Fibroblast of upper back skin (primary cell): ENCODE measurements at regions not wholly inside any gene's neighbourhood (a gene's known extent, or its start where the extent isn't known, plus 50 kb on each side); places are given as distances from the start of the nearest gene placed in this dataset.
A peak's percentile ranks its signal among the peaks of the same experiment; 100 is the strongest.
"Not testable (repeated sequence)": the region's sequence is repeated elsewhere in the genome, so short reads cannot be mapped to it uniquely, and the experiment has no call there.

Experiments
- DNase-seq: peaks from one replicate; pipeline ENCODE4 v3.0.0-alpha.2; 2013

GRCh38 chr12:90683871-90684270, 271.1 kb downstream of the CCER1 start:
- DNase-seq: no peak

- DNase-seq: peak; percentile 70
Measured at GRCh38 chr12:90682398-90682797, 272.6 kb downstream of the CCER1 start.

DNA sequence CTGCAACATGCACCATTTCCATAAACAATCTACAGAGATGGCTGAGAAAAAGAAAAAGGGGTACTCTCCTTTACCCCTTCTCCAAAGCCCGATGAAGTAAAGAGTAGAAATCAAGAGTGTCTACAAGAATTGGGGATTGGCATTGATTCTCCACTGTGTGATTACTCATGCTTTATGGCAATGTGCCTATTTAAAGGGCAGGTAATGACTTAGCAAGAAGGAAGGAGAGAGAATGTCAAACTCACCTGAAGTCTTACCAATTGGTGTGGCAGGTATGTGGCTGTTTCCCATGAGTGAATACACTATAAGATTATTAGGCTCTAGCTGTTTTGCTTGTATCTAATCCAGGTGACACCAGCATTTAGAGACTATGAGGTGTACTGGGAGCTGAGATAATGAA, 275.3 kb downstream of the CCER1 start:
- DNase-seq: no peak

DNA sequence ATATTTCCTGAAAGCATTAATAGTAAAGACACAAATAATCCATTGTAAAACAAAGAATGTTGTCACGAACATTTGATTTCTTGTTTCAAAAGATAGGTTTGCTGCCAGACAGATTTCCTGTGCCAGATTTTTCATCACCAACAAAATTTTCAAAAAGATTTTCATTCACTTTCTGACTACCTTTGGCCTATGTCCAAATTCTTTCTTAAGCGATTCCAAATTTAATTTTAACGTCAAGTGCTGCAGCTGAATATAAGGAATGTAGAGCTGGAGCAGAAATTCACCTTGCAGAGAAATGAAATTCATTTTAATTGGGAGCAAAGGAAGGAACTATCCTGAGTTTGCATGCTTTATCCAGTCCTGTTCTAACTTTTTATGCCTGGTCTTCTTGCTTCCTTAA, 277.4 kb downstream of the CCER1 start:
- no peak for DNase-seq

GRCh38 chr12:90677055-90677454, 277.9 kb downstream of the CCER1 start:
- DNase-seq: no peak

GRCh38 chr12:90675106-90675505, 279.9 kb downstream of the CCER1 start:
- DNase-seq: no peak

GRCh38 chr12:90672081-90672480, 282.9 kb downstream of the CCER1 start:
- no peak for DNase-seq

DNA sequence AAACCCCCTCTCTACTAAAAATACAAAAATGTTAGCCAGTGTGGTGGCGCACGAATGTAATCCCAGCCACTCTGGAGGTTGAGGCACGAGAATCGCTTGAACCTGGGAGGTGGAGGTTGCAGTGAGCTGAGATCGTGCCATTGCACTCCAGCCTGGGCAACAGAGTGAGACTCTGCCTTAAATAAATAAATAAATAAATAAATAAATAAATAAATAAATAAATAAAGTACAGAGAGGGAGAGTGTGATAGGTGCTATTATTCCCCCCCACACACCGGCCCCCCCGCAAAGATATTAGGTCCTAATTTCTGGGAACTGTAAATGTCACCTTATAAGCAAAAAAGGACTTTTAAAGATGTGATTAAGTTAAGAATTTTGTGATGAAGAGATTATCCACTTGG, 291.0 kb downstream of the CCER1 start:
- not testable (repeated sequence) for DNase-seq

DNA sequence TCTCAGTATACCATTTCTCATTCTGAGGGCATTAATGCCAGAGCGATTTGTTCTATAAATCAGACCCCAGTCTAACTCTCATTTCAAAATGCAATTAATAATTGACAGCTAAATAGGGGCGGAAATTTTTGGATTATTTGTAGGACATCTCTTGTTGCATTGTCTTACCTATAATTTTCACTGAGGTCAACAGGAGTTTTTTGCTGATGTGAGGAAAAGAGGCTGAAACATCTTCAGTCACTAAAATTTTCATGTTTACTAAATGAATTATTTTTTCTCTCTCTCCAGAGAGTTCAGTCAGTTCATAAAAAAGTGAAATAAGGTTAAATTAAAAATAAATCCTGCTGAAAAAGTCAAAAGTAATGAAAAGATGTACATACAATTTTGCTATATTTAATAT, 295.9 kb downstream of the CCER1 start:
- no peak for DNase-seq

DNA sequence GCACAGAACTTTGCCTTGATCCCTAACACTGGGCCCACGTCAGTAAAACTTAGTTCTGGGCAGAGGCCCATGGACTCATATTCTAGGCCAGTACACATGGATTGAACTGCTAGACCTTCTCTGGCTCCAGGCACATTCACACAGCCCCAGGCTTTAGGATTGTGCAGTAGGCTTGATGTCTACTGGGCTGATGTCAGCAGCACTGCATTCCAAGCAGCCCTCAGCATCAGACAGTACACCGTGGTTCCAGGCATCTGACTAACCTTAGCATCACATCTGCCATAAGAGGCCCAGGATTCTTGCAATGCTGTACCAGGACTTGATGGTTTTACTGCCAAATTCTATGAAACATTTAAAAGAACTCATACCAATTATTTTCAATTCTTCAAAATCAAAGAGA, 301.9 kb downstream of the CCER1 start:
- peak; percentile 59 for DNase-seq

DNA sequence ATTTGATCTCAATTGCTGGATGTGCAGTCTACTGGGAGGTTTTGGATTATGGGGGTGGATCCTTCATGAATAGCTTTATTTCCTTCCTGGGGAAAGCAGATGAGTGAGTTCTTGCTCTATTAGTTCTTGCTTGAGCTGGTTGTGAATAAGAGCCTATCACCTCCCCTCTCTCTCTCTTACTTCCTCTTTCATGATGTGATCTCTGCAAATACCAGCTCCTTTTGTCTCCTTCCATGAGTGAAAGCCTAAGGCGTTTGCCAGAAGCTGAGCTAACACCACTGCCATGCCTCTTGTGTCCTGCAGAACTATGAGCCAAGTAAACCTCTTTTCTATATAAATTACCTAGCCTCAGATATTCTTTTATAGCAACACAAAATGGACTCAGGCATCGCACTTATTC, 302.7 kb downstream of the CCER1 start:
- no peak for DNase-seq

- DNase-seq: no peak
Measured at GRCh38 chr12:90645181-90645580, 309.8 kb downstream of the CCER1 start.

GRCh38 chr12:90631591-90632212, 323.3 kb downstream of the CCER1 start:
- DNase-seq: peak; percentile 55

GRCh38 chr12:90630006-90630405, 325.0 kb downstream of the CCER1 start:
- DNase-seq: no peak

- DNase-seq: no peak
Measured at GRCh38 chr12:90628213-90628612, 326.8 kb downstream of the CCER1 start.

DNA sequence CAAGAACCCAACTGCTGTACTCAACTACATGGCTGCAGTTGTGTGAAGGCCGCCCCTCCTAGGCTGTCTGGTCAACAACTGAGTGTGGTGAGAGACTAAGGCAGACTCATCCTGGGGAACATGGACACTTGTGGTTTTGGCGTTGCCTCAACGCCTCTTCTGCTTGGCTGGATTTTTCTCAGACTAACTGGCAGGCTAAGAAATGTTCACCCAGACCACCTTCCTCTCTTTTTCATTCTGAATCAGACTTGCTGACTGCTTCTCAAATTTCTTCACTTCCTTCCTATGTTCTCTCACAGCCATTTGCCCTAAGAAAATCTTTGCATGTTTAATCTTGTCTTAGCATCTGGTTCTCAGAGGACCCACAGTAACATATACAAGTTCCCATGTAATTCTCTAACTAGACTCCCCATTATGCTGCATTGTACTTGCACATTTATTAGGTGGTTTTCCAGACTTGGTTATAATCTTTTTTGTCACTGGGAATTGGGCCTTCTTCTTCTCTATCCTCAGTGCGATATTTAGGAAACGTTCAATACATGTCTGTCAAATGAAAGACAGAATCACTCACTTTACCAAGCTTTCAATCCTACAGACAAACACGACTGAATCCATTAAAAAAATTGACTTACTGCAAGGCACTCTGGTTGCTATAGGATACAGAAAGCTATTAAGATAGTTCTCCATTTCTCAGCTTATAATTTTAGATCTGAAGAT, 327.6 kb downstream of the CCER1 start:
- peak; percentile 48 for DNase-seq

- no peak for DNase-seq
Measured at GRCh38 chr12:90622431-90622830, 332.5 kb downstream of the CCER1 start.

GRCh38 chr12:90621927-90622326, 333.0 kb downstream of the CCER1 start:
- DNase-seq: peak; percentile 30

GRCh38 chr12:90619943-90620342, 335.0 kb downstream of the CCER1 start:
- no peak for DNase-seq

DNA sequence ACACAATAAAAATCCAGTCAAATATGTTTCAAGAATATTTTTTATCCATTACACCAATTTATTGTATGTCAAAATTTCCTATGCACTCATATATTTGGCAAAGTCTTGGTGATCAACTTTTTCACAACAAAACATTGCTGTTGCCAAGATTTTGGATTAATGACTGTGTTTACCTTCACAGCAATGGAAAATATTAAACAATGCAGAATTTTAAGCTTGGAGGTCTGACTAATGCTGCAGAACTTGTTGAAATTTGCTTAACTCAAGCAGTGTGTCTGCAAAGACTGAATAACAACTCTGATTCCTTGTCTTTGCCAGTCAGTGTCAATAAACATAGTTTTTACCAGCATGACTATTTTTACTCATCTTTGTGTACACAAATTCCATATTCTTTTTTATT, 336.4 kb downstream of the CCER1 start:
- peak; percentile 3 for DNase-seq

DNA sequence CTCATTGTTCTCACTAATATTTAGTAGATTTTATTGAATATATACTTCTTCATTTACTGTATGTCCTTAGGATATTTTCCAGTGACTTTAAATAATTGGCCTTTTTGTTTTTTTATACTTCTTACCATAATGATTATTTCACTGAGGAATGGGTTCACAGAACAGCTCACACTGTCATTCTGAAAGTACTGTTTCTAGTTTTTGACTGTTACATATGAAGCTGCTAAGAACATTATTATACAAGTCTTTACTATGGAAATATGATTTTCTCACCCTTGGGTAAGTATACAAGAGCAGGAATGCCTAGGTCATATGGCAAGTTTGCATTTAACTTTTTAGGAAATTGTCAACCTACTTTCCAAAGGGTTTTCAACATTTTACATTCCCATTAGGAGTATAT, 343.1 kb downstream of the CCER1 start:
- no peak for DNase-seq

- DNase-seq: no peak
Measured at GRCh38 chr12:90611048-90611447, 343.9 kb downstream of the CCER1 start.

DNA sequence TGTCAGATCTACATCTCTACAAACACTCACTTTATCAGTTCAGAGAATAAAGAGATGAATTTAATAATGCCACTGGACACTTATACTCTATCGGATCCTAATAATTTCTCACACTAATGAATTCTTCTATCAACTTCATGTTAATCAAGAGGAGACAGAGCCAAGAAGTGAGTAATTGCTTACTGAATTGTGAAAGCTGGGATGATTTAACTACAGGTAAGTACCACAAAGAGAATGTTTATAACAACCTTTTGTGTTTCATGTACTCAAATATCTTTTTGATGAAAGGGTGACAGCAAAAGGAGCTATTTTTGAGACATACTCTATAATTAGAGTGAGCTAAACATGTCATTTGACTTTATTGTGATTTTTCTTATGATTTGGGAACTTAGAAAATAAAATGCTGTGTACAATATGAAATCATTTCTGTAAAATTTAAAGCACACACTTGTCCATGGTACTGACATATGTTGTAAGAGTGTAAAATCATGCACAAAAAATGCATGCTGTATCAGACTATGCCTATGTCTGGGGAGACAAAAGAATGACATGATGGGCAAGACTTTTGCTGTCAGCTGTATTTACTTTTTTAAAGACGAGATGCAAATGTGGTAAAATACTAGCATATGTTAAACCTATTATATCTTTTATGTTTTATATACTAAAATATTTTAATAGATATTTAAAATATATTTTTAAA, 361.2 kb downstream of the CCER1 start:
- DNase-seq: peak; percentile 8

- peak; percentile 3 for DNase-seq
Measured at GRCh38 chr12:90589956-90590355, 365.0 kb downstream of the CCER1 start.
